Kidney epithelial cell (primary cell): ENCODE measurements at regions not wholly inside any gene's neighbourhood (a gene's known extent, or its start where the extent isn't known, plus 50 kb on each side); places are given as distances from the start of the nearest gene placed in this dataset.
"Not testable (repeated sequence)": the region's sequence is repeated elsewhere in the genome, so short reads cannot be mapped to it uniquely, and the experiment has no call there.

ENCODE experiments used
- DNase-seq: peaks from one replicate; pipeline ENCODE4 v3.0.0-alpha.2; 2010; ENCODE audit warnings: low read depth
- H3K27me3 ChIP-seq: 2 replicates; pipeline ENCODE4 v1.6.0; 2011; ENCODE audit warnings: low read length; ENCODE audit not compliant: control insufficient read depth, insufficient read depth
- H3K36me3 ChIP-seq: 2 replicates; pipeline ENCODE4 v1.5.1; 2011; ENCODE audit warnings: low read length; ENCODE audit not compliant: control insufficient read depth, insufficient read depth
- H3K4me3 ChIP-seq: 2 replicates; pipeline ENCODE4 v1.5.1; 2011; ENCODE audit warnings: low read depth, mild to moderate bottlenecking, control low read depth, low read length
- TF ChIP-seq, protein P1 (sequence below): IDR thresholded peaks from 2 replicates; pipeline ENCODE4 v1.5.1; 2011; ENCODE audit warnings: mild to moderate bottlenecking, moderate library complexity, low read length, control low read depth, inconsistent platforms; ENCODE audit not compliant: insufficient read depth, poor library complexity, severe bottlenecking

DNA sequence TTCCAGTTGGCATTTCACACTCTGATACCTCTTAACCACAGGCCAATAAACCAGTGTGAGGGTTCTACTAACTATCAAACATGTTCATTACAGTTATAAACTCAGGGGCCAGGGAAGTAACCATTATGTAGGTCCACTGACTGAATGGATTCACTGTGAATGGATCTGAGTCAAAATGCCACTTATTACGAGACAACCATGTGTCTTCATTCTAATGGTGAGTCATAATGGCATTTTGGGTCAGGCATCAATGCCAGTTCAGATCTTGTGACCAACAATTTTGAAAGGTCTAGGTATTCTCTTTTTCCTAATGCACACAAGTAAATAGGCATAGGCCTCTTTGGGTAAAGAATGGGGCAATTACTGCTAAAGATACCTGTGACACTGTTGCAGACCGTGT lies 112.2 kb upstream of the HEY2 start:
- no peak for DNase-seq
- H3K36me3 ChIP-seq, result no peaks in the 10 kb centered on the region
- no peaks in the 10 kb centered on the region for H3K27me3 ChIP-seq
- TF ChIP-seq, protein P1, sequence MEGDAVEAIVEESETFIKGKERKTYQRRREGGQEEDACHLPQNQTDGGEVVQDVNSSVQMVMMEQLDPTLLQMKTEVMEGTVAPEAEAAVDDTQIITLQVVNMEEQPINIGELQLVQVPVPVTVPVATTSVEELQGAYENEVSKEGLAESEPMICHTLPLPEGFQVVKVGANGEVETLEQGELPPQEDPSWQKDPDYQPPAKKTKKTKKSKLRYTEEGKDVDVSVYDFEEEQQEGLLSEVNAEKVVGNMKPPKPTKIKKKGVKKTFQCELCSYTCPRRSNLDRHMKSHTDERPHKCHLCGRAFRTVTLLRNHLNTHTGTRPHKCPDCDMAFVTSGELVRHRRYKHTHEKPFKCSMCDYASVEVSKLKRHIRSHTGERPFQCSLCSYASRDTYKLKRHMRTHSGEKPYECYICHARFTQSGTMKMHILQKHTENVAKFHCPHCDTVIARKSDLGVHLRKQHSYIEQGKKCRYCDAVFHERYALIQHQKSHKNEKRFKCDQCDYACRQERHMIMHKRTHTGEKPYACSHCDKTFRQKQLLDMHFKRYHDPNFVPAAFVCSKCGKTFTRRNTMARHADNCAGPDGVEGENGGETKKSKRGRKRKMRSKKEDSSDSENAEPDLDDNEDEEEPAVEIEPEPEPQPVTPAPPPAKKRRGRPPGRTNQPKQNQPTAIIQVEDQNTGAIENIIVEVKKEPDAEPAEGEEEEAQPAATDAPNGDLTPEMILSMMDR, result no peak
- H3K4me3 ChIP-seq, result no peak overlapping the region

DNA sequence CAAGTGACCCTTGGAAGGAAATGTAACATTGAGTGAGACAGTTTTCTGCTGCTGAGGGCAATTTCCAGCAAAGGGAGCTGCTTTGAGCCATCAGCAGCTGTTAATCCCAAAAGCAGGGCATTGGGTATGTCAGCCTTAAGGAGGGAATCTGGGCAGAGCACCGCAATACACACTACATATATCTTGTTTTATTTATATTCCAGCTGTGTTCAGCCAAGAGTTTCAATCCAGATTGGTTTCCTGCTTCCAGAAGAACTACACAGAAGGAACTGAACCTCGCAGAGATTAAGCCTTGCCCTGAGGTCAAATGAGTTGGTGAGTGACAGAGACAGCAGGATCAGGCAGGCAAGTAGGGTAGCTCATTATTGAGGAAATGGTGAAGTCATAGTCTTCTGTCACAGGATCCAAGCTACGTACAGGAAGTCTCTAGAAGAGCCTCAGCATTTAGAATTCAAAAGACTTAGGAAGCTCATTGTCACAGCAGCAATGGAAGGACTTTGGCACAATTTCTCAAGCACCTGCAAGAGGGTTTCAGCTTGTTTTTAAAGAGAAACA lies 109.9 kb upstream of the HEY2 start:
- H3K4me3 ChIP-seq, result no peak overlapping the region
- no peak for DNase-seq
- H3K36me3 ChIP-seq, result no peaks in the 10 kb centered on the region
- TF ChIP-seq, protein P1, result no peak
- H3K27me3 ChIP-seq, result no peaks in the 10 kb centered on the region

DNA sequence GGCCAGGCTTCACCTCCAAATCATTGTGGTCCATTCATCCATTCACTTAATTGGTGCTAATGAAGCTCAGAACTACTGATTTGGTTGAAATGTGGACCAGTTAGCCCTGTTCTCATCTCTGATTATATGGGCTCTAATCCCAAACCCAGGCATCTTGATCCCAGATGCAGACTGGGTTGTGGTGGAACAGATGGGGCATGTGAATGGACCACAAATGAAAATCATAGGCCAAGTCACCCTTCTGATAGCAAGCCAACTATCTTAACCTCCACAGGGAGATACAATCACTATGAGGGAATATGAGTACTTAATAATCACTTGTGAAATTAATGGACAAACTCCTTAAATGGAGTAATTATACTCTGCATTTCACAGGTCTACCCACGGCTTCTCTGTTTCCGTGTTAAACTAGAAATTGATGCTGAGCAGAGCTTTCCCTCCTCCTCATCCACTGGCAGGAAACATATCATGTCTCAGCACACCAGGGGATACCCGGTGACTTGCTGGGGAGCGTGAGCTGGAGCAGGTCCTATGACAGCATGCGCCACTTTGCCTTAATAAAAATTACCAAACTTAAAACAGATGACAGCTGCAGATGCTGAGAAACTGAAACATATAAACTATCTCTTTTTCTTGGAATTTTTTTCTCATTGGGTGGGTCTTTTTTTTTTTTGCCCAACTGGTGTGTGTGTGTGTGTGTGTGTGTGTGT lies 108.8 kb upstream of the HEY2 start:
- Histone ChIP-seq H3K27me3 (no peaks in the 10 kb centered on the region), H3K36me3 (no peaks in the 10 kb centered on the region), H3K4me3 (no peak overlapping the region)
- no peak for DNase-seq
- TF ChIP-seq, protein P1, result no peak

DNA sequence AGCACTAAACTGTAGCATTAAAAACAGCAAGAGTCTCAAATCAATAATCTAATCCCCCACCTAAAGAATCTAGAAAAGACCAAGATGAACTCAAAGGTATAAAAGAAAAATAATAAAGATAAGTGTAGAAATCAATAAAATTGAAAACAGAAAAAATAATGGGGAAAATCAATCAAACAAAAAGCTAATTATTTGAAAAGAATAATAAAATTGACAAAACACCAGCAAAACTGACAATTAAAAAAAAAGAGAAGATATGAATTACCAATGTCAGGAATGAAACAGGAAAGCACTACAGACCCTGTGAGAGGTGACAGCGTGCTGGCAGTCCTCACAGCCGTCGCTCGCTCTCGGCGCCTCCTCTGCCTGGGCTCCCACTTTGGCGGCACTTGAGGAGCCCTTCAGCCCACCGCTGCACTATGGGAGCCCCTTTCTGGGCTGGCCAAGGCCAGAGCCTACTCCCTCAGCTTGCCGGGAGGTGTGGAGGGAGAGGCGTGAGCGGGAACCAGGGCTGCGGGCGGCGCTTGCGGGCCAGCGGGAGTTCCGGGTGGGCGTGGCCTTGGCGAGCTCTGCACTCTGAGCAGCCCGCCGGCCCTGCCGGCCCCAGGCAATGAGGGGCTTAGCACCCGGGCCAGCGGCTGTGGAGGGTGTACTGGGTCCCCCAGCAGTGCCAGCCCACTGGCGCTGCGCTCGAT lies 105.3 kb upstream of the HEY2 start:
- not testable (repeated sequence) for DNase-seq, H3K27me3 ChIP-seq, H3K36me3 ChIP-seq, H3K4me3 ChIP-seq

DNA sequence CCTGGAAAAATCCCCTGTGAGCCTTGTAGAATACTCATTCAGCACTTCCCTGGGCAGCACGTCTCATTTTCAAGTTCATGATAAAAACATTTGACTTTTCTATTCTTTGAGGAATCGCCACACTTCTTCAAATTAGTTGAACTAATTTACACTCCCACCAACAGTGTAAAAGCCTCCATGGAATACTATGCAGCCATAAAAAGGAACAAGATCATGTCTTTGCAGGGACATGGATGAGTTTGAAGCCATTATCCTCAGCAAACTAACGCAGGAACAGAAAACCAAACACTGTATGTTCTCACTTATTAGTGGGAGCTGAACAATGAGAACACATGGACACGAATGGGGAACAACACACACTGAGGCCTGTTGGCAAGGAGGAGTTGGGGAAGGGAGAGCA lies 102.0 kb upstream of the HEY2 start:
- TF ChIP-seq, protein P1, result no peak
- Histone ChIP-seq H3K4me3 (no peak overlapping the region), H3K27me3 (no peaks in the 10 kb centered on the region), H3K36me3 (no peaks in the 10 kb centered on the region)
- no peak for DNase-seq

DNA sequence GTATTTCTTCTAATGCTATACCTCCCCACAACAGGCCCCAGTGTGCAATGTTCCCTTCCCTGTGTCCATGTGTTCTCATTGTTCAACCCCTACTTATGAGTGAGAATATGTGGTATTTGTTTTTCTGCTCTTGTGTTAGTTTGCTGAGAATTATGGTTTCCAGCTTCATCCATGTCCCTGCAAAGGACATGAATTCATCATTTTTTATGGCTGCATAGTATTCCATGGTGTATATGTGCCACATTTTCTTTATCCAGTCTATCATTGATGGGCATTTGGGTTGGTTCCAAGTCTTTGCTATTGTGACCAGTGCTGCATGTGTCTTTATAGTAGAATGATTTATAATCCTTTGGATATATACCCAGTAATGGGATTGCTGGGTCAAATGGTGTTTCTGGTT lies 95.7 kb upstream of the HEY2 start:
- H3K36me3 ChIP-seq, H3K27me3 ChIP-seq, H3K4me3 ChIP-seq, DNase-seq: not testable (repeated sequence)
